GM12875 (cell line): ENCODE measurements at regions not wholly inside any gene's neighbourhood (a gene's known extent, or its start where the extent isn't known, plus 50 kb on each side); places are given as distances from the start of the nearest gene placed in this dataset.

Experiments
- H3K4me3 ChIP-seq: one replicate; pipeline ENCODE4 v1.5.1; 2011; ENCODE audit warnings: low read depth, low read length, control low read depth
- TF ChIP-seq, protein P1 (sequence below): IDR thresholded peaks from 2 replicates; pipeline ENCODE4 v1.5.1; 2011; ENCODE audit warnings: low read depth, mild to moderate bottlenecking, control low read depth, inconsistent platforms, low read length, moderate library complexity, borderline replicate concordance; ENCODE audit not compliant: insufficient read depth

DNA sequence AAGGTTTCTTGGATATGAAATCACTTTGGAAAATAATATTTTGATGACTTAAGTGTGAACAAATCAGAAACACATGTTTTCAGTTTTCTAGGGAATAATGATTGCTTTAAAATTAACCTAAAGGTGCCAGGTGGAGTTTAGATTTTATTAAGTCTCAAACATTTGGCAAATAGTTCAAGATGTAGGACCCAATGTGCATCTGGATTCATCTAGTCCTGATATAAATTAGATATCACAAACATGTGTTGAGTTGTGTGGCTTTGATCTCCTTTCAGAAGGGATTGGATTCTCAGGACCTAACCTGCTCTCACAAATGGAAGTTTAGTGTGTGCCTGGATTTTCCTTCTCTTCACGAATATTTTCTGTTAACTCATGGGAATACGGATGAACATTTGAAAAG lies 291.4 kb upstream of the ISL1 start:
- no peak overlapping the region for H3K4me3 ChIP-seq
- TF ChIP-seq, protein P1, sequence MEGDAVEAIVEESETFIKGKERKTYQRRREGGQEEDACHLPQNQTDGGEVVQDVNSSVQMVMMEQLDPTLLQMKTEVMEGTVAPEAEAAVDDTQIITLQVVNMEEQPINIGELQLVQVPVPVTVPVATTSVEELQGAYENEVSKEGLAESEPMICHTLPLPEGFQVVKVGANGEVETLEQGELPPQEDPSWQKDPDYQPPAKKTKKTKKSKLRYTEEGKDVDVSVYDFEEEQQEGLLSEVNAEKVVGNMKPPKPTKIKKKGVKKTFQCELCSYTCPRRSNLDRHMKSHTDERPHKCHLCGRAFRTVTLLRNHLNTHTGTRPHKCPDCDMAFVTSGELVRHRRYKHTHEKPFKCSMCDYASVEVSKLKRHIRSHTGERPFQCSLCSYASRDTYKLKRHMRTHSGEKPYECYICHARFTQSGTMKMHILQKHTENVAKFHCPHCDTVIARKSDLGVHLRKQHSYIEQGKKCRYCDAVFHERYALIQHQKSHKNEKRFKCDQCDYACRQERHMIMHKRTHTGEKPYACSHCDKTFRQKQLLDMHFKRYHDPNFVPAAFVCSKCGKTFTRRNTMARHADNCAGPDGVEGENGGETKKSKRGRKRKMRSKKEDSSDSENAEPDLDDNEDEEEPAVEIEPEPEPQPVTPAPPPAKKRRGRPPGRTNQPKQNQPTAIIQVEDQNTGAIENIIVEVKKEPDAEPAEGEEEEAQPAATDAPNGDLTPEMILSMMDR: no peak

GRCh38 chr5:51095486-51095885 lies 287.8 kb upstream of the ISL1 start:
- H3K4me3 ChIP-seq: no peak overlapping the region
- TF ChIP-seq, protein P1: no peak

DNA sequence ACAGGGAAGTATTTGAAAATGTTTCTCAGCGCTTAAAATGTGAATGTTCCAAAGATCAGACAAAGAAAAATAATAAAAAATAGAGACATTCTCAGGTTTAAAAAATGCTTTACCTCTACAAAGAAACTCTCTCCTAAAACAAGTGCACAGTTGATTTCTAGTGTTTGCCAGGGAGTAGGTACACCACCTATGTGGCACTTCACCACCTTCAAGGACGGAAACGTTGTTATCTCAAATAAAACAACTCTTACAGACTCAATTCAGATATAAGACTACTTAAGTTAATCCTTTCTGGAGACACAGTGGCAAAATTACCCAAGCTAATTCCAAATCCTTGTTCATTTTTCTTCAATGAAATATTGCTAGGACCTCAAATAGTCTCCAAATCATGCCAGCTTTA lies 286.4 kb upstream of the ISL1 start:
- TF ChIP-seq, protein P1: no peak
- no peak overlapping the region for H3K4me3 ChIP-seq

DNA sequence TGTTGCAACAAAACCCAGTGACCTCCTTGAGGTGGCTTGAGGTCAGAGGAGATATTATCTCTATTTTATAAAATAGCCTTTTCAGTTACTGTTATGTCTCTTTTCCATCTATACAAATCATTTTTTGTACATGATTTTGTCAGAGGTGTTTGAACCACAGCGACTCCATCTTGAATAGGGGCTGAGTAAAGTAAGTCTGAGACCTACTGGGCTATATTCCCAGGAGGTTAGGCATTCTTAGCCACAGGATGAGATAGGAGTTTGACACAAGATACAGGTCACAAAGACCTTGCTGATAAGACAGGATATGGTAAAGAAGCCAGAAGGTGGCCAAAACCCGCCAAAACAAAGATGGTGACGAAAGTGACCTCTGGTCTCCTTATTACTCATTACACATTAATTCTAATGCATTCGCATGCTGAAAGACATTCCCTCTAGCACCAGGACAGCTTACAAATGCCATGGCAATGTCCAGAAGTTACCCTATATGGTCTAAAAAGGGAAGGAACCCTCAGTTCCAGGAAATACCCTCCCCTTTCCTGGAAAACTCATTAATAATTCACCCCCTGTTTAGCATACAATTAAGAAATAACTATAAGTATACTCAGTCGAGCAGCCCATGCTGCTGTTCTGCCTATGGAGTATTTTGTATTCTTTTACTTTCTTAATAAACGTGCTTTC lies 283.9 kb upstream of the ISL1 start:
- no peak overlapping the region for H3K4me3 ChIP-seq
- TF ChIP-seq, protein P1: no peak

DNA sequence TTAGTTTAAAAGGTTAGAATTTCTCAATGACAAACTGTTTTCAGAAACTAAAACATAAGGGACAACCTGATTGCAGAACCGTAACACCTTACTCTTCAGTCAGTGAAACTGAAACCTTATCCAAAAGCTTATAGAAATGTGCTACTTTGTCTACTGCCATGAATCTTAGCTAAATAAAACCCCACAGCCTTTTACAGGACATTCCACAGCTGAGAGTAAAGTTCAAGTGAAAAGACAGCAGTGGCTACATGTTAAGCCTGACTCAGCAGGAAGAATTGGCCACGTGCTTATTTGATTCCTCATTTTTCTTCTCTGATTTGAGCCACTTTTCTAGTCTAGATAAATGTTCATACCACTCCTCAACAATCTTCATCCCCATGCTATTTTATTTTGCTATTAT lies 278.7 kb upstream of the ISL1 start:
- TF ChIP-seq, protein P1: no peak
- H3K4me3 ChIP-seq: no peak overlapping the region

- H3K4me3 ChIP-seq: no peak overlapping the region
- TF ChIP-seq, protein P1: no peak
Observed at GRCh38 chr5:51109786-51110410, 273.4 kb upstream of the ISL1 start.

GRCh38 chr5:51131266-51131665 lies 252.0 kb upstream of the ISL1 start:
- no peak overlapping the region for H3K4me3 ChIP-seq

More at GRCh38 chr5:51131266-51131665, 252.0 kb upstream of the ISL1 start:
- TF ChIP-seq, protein P1: no peak
